HG02870 (cell line): ENCODE measurements at regions not wholly inside any gene's neighbourhood (a gene's known extent, or its start where the extent isn't known, plus 50 kb on each side); places are given as distances from the start of the nearest gene placed in this dataset.
"Not testable (repeated sequence)": the region's sequence is repeated elsewhere in the genome, so short reads cannot be mapped to it uniquely, and the experiment has no call there.

ENCODE experiments used
- ATAC-seq: cut with Tn5 transposase; IDR thresholded peaks from one replicate; pipeline ENCODE4 v1.9.1; 2021; ENCODE audit warnings: mild to moderate bottlenecking, moderate library complexity; ENCODE audit not compliant: unreplicated experiment

DNA sequence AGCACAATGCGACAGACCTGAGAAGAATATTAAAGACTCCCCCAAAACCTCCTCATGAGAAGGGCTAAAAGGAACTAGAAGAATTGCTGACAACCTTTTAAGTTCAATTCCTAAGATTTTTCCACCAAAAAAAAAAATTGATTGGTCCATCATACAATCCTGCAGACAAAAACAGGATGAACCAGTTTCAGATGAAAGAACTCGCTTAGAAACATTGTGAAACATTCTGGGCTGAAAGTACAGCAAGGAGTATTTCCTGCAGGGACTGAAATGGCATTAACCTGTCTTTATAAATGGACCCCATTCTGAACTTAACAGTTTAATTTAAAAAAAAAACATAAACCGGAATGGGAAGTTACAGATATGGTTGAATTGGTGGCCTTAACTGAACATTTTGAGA, 96.0 kb upstream of the FAM174B start:
- ATAC-seq: no peak

DNA sequence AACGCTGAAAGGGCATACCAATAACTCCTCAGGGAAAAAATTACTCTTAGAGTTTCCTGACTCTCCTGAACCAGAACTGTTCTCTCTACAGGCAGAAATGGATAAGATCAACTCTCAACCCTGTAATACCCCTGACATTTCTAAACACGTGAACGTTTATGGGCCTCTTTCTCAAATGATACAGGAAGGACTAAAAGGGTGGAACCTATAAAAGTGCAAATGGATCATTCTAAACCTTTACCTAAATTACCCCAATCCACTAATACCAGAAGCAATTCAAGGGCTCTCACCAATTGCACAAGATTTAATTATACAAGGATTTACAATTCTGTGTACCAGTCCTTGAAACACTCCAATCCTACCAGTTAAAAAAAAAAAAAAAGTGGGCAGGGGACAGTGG, 98.0 kb upstream of the FAM174B start:
- no peak for ATAC-seq

DNA sequence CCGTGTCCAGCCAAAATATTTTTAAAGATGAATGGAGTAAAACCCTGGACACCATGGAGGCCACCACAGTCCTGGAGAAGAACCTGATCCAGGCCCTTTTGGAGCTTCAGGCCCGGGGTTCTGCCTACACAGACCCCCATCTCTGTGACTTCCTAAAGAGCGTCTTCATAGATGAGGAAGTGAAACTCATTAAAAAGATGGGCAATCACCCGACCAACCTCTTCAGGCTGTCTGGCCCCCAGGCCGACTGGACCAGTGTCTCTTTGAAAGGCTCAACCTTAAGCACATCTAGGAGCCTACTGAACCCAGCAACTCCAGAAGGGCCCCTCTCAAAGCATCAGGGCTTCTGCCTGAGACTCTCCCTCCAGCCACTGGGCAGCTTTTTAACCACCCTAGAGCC, 107.9 kb upstream of the FAM174B start:
- no peak for ATAC-seq

DNA sequence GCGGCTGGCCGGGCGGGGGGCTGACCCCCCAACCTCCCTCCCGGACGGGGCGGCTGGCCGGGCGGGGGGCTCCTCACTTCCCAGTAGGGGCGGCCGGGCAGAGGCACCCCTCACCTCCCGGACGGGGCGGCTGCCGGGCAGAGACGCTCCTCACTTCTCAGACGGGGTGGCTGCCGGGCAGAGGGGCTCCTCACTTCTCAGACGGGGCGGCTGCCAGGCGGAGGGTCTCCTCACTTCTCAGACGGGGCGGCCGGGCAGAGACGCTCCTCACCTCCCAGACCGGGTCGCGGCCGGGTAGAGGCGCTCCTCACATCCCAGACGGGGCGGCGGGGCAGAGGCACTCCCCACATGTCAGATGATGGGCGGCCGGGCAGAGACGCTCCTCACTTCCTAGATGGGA, 112.6 kb upstream of the FAM174B start:
- ATAC-seq: not testable (repeated sequence)

DNA sequence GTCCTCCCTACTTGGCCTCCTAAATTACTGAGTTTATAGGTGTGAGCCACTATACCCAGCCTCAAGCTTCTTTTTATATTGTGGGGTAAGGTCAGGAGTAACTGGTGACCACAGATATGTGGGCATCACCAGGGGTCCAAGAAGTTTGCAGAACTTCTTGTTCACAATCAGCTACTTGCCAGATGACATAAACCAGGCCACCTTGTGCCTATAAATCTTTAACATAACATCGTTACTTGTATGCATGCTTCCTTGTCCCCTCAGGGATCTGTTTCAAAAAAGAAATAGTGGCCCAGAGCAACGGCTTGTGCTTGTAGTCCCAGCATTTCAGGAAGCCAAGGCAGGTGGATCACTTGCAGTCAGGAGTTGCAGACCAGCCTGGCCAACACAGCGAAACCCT, 115.1 kb upstream of the FAM174B start:
- no peak for ATAC-seq

DNA sequence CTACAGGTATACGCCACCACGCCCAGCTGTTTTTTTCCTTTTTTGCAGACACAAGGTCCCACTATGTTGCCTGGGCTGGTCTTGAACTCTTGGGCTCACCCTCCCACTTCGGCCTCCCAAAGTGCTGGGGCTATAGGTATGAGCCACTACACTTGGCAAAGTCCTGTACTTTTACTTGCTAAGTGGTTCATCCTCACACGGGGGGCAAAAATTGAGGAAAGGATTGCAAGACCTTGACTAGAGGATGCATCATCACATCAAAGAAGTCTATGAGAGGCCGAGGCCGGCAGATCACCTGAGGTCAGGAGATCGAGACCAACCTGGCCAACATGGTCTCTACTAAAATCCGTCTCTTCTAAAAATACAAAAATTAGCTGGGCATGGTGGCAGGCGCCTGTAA, 116.5 kb upstream of the FAM174B start:
- no peak for ATAC-seq

DNA sequence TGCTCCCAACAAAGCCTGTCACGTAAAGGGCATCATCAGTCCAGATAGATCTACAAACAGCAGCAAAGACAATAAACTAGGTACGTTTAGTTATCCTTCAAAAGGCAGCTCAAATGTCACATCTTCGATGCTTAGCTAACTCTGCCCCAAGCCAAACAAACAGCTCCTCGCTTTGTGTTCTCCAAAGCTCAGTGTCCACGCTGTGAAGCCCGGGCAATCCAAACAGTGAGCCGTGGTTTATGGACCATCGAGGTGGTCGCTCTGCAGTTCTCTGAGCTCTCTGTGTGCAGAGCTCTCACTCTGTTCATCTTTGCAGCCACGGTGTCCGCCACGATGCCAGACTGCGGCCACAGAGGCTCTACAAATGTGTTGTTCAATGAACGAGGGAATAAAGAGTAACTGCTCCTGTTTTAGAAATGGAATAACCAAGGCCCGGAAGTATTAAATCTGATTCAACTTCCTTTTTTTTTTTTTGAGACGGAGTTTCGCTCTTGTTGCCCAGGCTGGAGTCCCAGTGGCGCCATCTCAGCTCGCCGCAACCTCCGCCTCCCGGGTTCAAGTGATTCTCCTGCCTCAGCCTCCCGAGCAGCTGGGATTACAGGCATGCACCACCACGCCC, 117.2 kb upstream of the FAM174B start:
- ATAC-seq: no peak

DNA sequence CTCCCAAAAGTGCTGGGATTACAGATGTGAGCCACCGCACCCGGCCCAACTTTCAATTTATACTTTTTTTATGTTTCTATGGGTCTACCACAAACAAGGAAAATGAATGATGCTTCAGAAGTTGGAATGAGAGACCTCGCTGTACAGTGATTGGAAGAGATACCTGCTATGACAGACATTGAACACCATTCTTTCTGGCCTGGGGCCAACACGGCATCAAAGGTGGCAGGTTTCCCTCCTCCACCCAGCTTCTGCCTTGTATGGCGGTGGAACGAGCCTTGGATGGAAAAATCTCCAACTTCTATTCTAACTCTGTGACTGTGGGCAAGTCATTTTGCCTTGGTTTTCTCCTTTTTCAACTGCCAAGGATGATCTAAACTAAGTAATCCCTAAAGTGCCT, 117.8 kb upstream of the FAM174B start:
- no peak for ATAC-seq

DNA sequence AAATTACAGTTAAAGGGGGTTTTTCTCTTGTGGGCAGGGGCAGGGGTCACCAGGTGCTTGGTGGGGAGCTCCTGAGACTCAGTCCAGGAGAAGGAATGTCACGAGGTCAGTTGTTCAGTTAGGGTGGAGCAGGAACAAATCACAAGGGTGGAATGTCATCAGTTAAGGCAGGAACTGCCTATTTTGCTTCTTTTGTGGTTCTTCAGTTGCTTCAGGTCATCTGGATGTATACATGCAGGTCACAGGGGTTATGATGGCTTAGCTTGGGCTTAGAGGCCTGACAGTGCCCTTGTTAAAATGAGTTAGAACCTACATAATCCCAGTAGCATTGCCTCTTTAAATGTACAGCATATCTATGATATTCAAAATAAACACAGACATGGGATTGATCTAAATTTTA, 120.2 kb upstream of the CHD2 start:
- ATAC-seq: no peak

DNA sequence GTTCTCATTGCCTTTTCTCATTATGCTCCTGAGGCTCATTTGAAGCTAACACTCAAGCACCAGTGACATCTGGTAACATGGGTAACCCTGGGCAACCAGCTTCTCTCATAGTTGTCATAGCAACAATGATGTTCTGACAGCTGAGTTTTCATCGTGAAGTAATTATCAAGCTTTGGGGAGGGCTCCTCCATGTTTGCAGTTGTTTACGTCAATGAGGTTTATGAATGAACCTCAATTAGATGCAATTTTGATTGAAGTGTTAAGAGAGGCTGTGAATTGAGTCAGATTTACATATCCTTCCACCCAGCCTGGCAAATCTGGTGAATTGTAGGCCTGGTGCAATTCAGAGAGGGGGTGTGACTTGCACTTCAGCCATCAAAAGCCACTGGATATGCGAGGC, 119.3 kb upstream of the CHD2 start:
- ATAC-seq: no peak

DNA sequence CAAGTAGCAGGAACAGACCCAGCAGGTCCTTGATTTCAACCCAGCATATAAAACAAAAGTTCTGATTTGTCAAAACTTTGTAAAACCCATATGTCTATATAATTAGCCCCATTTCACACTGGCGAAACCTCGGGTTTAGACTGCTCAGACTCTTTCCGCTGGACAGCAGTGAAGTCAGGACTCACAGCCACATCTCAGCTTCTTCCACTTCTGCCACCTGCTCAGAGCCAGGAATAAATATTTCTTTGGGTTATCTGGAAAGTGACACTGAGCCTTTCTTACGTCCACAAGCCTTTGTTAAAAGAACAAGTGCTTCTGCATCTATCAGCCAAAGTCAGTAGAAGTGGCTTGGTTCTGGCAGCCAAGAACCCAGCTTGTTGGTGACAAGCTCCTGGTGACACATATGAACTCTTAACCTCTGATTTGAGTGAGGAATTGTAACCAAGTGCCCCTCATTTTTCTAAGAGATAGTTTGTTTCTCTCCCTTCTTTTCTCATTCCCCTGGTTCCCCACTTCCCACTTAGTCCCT, 118.1 kb upstream of the CHD2 start:
- ATAC-seq: no peak

DNA sequence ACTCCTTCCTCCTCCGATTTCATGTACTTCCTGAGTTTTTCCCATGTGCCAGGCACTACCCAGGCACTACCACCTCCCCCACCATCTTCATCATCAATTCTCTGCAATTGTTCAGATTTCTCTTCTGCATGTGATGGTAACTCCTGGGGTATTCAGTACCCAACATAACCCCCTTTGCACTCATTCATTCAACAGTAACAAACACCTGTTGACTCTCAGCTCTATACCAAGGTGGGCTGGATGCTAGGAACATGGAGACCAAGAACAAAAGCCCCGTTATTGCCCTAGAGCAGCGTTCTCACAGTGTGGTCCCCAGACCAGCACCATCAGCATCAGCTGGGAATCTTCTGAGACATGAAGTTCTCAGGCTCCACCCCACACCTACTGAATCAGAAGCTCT, 113.0 kb upstream of the CHD2 start:
- no peak for ATAC-seq

DNA sequence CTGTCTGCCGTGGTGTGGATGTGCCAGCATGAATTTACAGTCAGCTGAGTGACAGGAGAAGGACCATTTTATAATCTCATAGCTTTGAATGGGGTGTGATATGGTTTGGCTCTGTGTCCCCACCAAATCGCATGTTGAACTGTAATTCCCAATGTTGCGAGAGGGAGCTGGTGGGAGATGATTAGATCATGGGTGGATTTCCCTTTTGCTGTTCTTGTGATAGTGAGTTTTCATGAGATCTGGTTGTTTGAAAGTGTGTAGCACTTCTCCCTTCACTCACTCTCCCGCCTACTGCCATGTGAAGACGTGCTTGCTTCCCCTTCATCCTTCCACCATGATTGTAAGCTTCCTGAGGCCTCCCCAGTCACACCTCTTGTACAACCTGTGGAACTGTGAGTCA, 111.9 kb upstream of the CHD2 start:
- no peak for ATAC-seq

DNA sequence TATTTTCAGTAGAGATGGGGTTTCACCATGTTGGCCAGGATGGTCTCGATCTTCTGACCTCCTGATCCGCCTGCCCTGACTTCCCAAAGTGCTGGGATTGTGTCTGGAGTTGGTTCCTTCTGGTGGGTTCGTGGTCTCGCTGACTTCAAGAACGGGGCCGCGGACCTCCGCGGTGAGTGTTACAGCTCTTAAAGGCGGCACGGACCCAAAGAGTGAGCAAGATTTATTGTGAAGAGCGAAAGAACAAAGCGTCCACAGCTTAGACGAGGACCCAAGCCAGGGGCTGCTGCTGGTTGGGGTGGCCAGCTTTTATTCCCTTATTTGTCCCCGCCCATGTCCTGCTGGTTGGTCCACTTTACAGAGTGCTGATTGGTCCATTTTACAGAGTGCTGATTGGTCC, 111.3 kb upstream of the CHD2 start:
- not testable (repeated sequence) for ATAC-seq

DNA sequence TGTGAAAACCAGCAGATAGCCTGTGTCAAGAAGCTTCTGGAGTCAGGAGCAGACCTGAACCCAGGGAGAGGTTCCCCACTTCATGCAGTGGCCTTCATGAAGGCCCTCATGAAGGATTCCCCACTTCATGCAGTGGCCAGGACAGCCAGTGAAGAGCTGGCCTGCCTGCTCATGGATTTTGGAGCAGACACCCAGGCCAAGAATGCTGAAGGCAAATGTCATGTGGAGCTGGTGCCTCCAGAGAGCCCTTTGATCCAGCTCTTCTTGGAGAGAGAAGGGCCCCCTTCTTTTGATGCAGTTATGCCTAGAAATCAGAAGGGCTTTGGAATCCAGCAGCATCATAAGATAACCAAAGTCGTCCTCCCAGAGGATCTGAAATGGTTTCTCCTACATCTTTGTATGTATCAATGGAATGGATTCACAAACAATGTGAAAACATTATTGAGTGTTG, 103.9 kb upstream of the CHD2 start:
- no peak for ATAC-seq

DNA sequence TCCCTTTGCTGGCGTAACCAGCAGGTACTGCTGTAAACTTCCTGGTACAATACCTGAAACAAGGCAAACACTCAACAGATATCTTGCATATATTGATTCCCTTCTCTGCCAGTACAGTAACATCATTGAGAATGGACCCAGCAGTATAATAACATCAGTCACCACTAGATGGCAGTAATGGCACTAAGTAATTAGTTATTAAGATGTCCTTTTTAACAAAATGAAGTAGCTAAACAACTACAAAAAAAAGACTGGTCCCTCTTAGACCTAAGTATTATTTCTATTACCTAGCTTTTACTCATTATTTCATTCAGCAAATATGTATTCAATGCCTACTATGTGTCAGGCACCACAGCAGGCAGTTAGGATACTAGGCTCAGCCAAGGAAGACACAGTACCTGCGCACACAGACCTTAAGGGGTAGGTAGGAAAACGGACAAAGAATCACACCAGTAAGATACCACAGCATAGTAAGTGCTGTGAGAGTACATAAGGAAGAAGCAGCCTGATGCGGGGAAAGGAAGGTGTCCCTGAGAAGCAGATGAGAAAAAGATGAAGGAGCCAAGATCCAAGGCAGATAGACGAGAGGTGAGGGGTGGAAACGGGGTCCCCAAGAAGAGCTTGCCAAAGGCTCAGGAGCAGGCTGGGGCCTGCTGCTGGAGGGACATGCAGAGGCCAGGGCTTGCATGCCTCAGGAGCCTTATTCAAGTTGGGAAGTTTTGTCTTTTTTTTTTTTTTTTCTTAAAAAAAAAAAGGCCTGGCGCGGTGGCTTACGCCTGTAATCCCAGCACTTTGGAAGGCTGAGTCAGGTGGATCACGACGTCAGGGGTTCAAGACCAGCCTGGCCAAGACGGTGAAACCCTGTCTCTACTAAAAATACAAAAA, 102.7 kb upstream of the CHD2 start:
- no peak for ATAC-seq

DNA sequence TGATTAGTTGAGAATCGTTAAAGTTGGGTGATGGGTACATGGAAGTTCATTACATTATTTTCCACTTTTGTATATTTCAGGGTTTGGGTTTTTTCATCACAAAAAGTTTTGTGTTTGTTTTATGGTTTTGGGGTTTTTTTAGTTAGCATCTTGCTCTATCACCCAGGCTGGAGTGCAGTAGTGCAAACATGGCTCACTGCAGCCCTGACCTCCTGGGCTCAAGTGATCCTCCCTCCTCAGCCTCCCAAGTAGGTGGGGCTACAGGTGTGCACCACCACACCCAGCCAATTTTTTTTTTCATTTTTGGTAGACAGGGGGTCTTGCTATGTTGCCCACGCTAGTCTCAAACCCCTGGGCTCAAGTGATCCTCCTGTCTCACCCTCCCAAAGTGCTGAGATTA, 100.1 kb upstream of the CHD2 start:
- no peak for ATAC-seq

DNA sequence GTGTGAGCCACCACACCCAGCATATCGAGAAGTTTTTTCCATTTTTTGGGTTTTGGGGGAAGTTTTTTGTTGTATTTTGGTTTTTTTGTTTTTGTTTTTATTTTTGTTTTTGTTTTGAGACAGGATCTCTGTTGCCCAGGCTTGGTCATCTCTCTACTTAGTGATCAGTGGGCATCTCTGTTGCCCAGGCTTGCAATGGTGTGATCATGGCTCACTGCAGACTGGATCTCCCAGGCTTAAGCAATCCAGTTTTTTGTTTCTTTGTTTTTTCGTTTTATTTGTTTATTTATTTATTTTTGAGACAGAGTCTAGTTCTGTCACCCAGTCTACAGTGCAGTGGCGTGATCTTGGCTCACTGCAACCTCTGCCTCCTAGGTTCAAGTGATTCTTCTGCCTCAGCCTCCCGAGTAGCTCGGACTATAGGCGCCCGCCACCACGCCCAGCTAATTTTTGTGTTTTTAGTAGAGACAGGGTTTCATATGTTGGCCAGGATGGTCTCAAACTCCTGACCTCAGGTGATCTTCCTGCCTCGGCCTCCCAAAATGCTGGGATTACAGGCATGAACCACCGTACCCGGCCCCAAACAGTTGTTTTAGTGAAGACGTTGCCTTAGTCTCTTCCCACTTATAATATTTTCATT, 99.6 kb upstream of the CHD2 start:
- ATAC-seq: not testable (repeated sequence)

DNA sequence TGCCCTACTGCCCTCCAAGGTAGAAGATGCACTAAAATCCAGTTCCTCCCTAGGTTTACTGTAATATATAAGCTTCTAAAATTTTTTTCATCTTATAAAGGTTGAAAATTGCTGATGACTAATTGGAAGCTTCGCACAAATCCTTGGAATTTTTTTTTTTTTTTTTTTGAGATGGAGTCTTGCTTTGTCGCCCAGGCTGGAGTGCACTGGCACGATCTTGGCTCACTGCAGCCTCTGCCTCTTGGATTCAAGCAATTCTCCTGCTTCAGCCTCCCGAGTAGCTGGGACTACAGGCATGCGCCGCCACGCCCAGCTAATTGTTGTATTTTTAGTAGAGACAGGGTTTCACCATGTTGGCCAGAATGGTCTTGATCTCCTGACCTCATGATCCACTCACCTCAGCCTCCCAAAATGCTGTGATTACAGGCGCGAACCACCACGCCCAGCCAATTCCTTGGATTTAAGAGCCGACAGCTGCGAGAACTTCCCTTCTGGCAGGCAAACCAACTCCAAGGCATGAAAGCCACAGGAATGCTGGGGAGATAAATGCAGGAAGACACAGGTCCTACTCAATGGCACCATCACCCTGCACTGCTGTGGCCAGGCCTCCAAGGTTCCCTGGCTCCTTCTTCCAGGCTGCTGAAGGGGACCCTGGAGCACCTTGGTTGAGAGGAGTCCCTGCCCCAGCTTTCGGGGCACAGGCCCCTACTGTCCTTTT, 98.9 kb upstream of the CHD2 start:
- not testable (repeated sequence) for ATAC-seq

DNA sequence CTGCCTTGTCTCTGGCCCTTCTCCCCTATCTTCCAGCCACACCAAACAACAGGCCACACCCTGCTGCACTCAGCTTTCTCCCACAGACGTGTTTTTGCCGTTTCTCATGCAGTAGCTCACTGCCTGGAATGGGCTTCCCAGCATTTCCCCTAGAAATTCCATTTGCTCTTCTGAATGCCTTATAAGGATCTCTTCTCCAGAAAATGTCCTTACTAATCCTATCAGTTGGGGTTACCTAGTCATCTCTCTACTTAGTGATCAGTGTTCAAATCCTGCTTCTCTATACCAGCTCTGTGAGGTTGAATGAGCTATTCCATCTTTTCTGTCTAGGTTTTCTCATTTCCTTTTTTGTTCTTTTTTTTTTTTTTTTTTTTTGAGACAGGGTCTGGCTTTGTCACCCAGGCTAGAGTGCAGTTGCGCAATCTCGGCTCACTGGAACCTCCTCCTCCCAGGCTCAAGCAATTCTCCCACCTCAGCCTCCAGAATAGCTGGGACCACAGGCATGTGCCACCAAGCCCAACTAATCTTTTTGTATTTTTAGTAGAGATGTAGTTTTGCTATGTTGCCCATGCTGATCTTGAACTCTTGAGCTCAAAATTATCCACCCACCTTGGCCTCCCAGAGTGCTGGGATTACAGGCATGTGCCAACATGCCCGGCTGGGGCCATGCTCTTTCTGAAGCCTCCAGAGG, 98.2 kb upstream of the CHD2 start:
- ATAC-seq: no peak

DNA sequence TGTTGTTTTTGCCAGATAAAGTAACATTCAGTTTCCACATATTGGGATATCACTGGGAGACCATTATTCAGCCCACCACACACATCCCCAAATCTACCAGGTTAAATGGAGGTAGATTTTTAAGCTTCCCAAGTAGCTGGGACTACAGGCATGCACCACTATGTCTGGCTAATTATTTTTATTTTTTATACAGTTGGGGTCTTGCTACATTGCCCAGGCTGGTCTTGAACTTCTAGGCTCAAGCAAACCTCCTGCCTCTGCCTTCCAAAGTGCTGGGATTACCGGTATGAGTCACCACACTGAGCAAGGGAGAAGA, 96.6 kb upstream of the CHD2 start:
- no peak for ATAC-seq
